H7 (cell line): ENCODE measurements at regions not wholly inside any gene's neighbourhood (a gene's known extent, or its start where the extent isn't known, plus 50 kb on each side); places are given as distances from the start of the nearest gene placed in this dataset.
"Not testable (repeated sequence)": the region's sequence is repeated elsewhere in the genome, so short reads cannot be mapped to it uniquely, and the experiment has no call there.

Source experiments
- DNase-seq: peaks from one replicate; pipeline ENCODE4 v3.0.0; 2012
- H3K27me3 ChIP-seq: 2 replicates; pipeline ENCODE4 v1.6.0; 2011; ENCODE audit warnings: mild to moderate bottlenecking, low read length; ENCODE audit not compliant: control insufficient read depth, insufficient read depth
- H3K36me3 ChIP-seq: replicated peaks from 2 replicates; pipeline ENCODE4 v1.5.1; 2011; ENCODE audit warnings: low read length; ENCODE audit not compliant: control insufficient read depth, insufficient read depth
- H3K4me3 ChIP-seq: 2 replicates; pipeline ENCODE4 v1.5.1; 2011; ENCODE audit warnings: low read depth, mild to moderate bottlenecking, control low read depth, low read length, moderate library complexity; ENCODE audit not compliant: insufficient read depth

DNA sequence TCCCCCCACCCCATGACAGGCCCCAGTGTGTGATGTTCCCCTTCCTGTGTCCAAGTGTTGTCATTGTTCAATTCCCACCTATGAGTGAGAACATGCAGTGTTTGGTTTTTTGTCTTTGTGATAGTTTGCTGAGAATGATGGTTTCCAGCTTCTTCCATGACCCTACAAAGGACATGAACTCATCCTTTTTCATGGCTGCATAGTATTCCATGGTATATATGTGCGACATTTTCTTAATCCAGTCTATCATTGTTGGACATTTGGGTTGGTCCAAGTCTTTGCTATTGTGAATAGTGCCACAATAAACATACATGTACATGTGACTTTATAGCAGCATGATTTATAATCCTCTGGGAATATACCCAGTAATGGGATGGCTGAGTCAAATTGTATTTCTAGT, 927.9 kb downstream of the PLA2G4A start:
- not testable (repeated sequence) for H3K4me3 ChIP-seq, H3K27me3 ChIP-seq, DNase-seq, H3K36me3 ChIP-seq

DNA sequence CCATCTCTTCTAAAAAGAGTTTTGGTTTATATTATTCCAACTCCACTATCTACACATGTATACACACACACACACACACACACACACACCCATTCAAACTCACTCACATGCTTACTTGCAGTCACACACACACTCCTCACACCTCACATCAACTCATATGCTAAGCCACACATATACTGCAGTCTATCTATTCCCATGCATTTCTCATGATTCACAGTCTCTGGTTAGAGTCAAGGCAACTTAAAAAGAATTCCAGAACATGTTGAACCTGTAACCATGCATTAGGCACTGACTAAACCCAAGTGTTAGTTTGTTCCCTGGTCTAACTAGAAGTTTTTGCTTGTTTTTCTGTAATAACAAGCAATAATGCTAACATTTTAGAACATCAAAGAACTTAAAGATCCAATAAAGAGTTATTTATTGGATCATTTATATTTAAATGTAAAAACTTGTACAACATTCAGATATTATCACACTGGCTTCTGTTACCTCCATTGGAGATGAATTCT, 931.1 kb downstream of the PLA2G4A start:
- Histone ChIP-seq H3K36me3 (no peaks in the 10 kb centered on the region), H3K27me3 (no peaks in the 10 kb centered on the region), H3K4me3 (no peak overlapping the region)
- DNase-seq = no peak

DNA sequence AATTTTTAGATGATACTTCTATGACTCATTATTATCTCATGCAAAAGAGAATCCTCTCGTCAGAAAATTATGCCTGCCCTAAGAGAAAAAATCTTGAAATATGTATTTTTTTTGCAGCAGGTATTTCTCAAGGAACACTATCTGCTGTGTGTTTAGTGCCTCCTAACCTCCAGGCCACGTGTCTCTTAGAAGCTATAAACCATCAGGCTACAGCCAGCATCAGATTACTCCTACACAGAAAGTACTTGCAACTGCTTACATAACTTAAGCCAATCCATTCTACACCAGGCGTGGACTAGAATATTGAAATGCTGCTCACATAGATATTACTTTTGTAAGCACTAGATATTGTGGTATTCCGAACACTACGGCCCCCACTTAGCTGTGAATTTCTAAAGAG, 933.4 kb downstream of the PLA2G4A start:
- no peak for DNase-seq
- no peaks in the 10 kb centered on the region for H3K36me3 ChIP-seq
- H3K27me3 ChIP-seq = no peaks in the 10 kb centered on the region
- no peak overlapping the region for H3K4me3 ChIP-seq

DNA sequence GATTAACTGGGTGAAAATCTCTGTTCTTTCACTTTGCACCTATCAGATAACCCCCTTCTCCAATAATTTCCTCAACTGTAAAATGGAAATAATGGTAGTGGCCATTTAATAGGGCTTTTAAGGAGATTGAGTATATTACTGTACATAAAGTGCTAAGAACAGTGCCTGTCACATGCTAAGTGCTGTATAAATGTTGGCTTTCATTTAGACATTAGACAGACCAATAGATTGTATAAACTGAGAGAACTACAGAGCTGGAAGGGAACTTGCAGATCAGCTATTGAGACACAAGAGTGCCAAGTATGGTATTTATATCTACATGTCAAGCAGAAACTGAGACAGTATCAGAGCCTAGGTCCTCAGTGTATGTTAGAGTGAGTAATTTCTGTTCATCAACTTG, 934.7 kb downstream of the PLA2G4A start:
- Histone ChIP-seq H3K4me3 (no peak overlapping the region), H3K27me3 (no peaks in the 10 kb centered on the region), H3K36me3 (no peaks in the 10 kb centered on the region)
- no peak for DNase-seq

DNA sequence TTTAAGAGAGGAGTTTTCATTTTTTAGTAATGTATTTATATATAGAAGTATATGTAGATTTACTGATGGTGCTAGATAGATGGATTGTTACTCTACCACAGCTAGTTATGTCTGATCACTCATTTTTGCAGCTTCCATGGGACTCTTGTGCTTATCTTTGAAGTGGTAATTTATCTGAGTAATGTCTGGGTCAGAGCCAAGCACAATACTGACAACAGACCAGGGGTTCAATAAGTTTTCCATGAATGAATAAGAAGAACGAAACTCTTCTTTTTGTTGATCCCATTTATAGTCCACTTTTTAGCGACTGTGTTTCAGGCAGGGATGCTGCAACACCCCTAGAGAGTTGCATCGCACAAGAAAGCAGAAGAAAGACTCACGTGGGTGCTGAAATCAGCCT, 935.2 kb downstream of the PLA2G4A start:
- no peaks in the 10 kb centered on the region for H3K36me3 ChIP-seq
- no peaks in the 10 kb centered on the region for H3K27me3 ChIP-seq
- DNase-seq = no peak
- no peak overlapping the region for H3K4me3 ChIP-seq

DNA sequence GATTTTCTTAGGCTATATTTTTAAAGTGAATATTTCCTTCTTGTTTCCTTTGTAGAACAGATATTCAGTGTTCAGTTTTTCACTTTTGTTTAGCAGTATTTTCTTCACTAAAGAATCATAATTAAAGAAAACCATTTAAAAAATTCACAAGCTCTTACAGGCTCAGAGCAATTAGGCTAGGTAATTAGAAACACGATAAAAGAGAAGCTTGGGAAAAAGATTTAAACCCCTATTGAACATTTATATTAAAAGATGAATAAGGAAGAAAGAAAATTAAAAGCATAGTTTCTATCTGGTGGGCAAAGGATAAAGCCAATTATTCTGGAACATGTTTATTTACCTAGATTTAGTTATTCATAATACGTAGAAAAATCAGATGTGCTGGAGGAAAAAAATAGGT, 942.6 kb downstream of the PLA2G4A start:
- Histone ChIP-seq H3K4me3 (no peak overlapping the region), H3K36me3 (no peaks in the 10 kb centered on the region), H3K27me3 (no peaks in the 10 kb centered on the region)
- DNase-seq = no peak

DNA sequence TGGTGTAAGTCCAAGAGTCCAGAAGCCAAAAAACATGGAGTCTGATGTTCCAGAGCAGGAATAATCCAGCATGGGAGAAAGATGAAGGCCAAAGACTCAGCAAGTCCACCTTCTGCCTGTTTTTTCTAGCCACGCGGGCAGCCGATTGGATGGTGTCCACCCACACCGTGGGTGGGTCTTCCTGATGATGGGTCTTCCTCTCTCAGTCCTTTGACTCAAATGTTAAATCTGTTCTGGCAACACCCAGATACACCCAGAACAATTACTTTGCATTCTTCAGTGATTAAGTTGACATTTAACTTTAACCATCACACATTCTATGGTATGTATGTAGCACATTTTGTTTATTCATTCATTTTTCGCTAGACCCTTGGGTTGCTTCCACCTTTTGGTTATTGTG, 944.4 kb downstream of the PLA2G4A start:
- no peak overlapping the region for H3K4me3 ChIP-seq
- H3K36me3 ChIP-seq = no peaks in the 10 kb centered on the region
- no peaks in the 10 kb centered on the region for H3K27me3 ChIP-seq
- DNase-seq = no peak

DNA sequence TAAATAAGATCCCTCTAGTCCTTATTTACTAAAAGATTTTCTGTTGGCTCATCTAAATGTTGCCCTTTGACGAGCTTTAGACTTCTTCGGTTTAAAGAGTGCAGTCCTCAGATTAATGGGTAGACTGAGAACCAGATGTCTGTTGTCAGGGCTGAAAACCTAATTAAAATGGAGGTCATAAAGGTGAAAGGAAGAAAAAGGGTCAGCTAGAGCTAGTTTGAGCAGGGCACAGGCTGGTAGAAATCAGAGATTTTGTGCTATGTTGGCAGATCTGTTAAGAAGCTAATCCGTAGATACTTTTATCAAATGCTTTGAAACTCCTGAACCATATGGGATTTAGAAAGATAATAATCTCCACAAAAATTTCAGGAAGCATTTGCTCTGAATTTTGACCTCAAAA, 959.0 kb downstream of the PLA2G4A start:
- H3K4me3 ChIP-seq = no peak overlapping the region
- H3K36me3 ChIP-seq = no peaks in the 10 kb centered on the region
- no peak for DNase-seq
- no peaks in the 10 kb centered on the region for H3K27me3 ChIP-seq

DNA sequence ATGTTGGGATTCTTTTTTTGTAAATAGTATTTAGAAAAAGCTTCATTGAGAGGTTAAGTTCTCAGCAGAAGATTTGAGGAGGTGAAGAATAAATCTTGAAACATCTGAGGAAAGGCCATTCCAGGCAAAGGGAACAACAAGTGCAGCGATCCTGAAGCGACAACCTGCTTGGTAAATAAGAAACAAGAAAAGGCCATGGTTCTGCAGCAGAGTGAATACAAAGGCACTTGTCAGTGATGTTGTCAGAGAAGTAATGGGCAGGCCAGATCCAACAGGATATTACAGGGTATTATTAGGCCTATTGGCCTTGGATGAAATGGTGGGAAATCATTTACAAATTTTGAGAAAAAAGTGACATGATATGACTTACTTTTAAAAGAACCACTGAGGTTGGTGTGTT, 960.0 kb downstream of the PLA2G4A start:
- no peaks in the 10 kb centered on the region for H3K36me3 ChIP-seq
- no peak for DNase-seq
- H3K4me3 ChIP-seq = no peak overlapping the region
- no peaks in the 10 kb centered on the region for H3K27me3 ChIP-seq

GRCh38 chr1:187790724-187791123, 962.0 kb downstream of the PLA2G4A start:
- Histone ChIP-seq H3K36me3 (no peaks in the 10 kb centered on the region), H3K27me3 (no peaks in the 10 kb centered on the region), H3K4me3 (no peak overlapping the region)
- no peak for DNase-seq

GRCh38 chr1:187794561-187794960, 965.8 kb downstream of the PLA2G4A start:
- no peak for DNase-seq
- Histone ChIP-seq H3K36me3 (no peaks in the 10 kb centered on the region), H3K27me3 (no peaks in the 10 kb centered on the region), H3K4me3 (no peak overlapping the region)

DNA sequence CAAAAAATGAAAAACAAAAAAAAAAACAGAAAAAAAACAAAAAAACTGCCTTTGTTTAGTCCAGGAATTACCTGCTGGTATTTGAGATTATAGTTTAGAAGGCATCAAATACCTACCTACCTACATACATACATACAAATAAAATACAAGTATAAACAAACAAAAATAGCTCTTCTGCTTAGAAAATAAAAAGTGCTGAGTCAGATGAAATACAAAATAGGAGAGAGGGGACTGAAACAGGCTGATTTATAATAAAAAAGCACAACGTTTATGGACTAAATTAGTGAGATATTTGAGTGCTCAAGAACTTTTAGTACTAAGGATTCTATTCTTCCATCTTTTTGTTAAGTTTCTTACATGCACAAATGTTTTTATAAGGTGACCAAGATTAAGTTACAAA, 980.8 kb downstream of the PLA2G4A start:
- Histone ChIP-seq H3K27me3 (no peaks in the 10 kb centered on the region), H3K4me3 (no peak overlapping the region), H3K36me3 (no peaks in the 10 kb centered on the region)
- DNase-seq = no peak

DNA sequence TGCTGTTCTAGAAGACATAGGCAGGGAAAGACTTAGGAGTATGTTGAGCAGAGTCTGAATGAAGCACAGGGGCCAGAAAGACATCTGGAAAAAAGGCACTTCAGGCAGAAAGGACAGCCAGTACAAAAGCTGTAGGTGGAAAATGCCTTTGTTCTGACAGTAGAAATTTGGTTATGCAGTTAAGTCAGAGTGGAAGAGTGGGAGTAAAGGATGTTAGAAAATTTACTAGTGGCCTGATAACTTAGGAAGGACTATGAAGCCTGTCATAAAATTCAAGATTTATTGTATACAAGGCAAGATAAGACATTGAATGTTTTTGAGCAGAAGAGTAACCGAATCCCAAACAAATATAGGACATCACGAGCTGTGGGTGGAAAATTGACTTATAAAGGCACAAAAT, 987.9 kb downstream of the PLA2G4A start:
- H3K27me3 ChIP-seq = no peaks in the 10 kb centered on the region
- H3K36me3 ChIP-seq = no peaks in the 10 kb centered on the region
- no peak for DNase-seq
- H3K4me3 ChIP-seq = no peak overlapping the region

DNA sequence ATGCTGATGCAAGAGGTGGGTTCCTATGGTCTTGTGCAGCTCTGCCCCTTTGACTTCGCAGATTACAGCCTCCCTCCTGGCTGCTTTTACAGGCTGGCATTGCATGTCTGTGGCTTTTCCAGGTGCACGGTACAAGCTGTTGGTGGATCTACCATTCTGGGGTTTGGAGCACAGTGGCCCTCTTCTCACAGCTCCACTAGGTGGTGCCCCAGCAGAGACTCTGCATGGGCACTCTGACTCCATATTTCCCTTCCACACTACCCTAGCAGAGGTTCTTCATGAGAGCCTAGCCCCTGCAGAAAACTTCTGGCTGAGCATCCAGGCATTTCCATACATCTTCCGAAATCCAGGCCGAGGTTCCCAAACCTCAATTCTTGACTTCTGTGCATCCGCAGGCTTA, 989.0 kb downstream of the PLA2G4A start:
- Histone ChIP-seq H3K27me3 (no peaks in the 10 kb centered on the region), H3K4me3 (no peak overlapping the region), H3K36me3 (no peaks in the 10 kb centered on the region)
- no peak for DNase-seq

DNA sequence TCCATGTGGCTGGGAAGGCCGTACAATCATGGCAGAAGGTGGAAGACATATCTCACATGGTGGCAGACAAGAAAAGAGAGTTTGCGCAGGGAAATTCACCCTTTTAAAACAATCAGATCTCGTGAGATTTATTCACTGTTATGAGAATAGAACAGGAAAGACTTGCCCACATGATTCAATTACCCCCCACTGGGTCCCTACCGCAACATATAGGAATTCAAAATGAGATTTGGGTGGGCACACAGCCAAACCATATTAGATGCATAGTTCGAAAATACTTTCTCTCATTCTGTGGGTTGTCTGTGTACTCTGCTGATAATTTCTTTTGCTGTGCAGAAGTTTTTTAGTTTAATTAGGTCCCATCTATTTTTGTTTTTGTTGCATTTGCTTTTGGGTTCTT, 990.3 kb downstream of the PLA2G4A start:
- Histone ChIP-seq H3K36me3 (no peaks in the 10 kb centered on the region), H3K4me3 (no peak overlapping the region)
- no peak for DNase-seq

DNA sequence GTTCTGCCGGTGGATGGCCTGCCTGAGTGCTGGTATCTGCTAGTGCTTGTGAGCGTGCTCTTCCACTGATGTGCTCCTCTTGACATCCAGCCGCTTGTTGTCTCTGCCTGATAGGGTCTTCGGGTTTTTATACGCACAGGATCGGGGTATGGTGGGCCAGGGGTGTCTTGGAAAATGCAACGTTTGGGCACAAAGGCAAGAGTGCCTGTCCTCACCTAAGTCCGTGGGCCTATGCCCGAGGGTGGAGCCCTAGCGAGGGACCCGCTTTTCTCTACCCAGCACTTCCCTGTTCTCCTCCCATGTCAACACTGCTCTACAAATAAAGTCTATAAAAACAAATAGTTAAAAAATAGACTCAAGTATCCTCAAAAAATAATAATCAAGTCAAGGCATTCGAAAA, 1007.8 kb downstream of the PLA2G4A start:
- Histone ChIP-seq H3K27me3 (no peaks in the 10 kb centered on the region), H3K4me3 (no peak overlapping the region), H3K36me3 (no peaks in the 10 kb centered on the region)
- DNase-seq = no peak

More for the DNA sequence above, 990.3 kb downstream of the PLA2G4A start:
- H3K27me3 ChIP-seq = no peaks in the 10 kb centered on the region
